Stimulated activated CD8-positive, alpha-beta memory T cell treated with anti-CD3 and anti-CD28 coated beads, Interleukin-4, amount 100 ng/mL, for 1 hour (primary cell): ENCODE measurements at regions not wholly inside any gene's neighbourhood (a gene's known extent, or its start where the extent isn't known, plus 50 kb on each side); places are given as distances from the start of the nearest gene placed in this dataset.
"Not testable (repeated sequence)": the region's sequence is repeated elsewhere in the genome, so short reads cannot be mapped to it uniquely, and the experiment has no call there.

Experiments
- DNase-seq, 2 donors: peaks; one replicate each; pipeline ENCODE4 v3.0.0-alpha.2; 2020; ENCODE audit warnings: low read depth in 2 of 2, low spot score in 1 of 2

DNA sequence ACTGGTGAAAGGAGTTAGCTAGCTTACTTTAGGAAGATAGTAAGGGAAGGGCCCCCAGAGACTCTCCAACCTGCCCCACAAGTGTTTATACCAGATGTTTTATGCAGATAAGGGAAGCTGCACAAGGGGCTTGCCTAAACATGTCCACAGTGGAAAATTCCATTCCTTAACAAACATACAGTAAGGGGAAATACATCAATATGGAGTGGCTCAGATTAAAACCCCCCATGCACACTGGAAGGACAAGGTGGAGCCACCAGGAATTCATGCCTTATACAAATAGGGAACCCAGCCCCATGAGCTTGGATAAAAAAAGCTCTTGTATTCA is 106.3 kb upstream of the GPBP1 start:
- DNase-seq: no peak

DNA sequence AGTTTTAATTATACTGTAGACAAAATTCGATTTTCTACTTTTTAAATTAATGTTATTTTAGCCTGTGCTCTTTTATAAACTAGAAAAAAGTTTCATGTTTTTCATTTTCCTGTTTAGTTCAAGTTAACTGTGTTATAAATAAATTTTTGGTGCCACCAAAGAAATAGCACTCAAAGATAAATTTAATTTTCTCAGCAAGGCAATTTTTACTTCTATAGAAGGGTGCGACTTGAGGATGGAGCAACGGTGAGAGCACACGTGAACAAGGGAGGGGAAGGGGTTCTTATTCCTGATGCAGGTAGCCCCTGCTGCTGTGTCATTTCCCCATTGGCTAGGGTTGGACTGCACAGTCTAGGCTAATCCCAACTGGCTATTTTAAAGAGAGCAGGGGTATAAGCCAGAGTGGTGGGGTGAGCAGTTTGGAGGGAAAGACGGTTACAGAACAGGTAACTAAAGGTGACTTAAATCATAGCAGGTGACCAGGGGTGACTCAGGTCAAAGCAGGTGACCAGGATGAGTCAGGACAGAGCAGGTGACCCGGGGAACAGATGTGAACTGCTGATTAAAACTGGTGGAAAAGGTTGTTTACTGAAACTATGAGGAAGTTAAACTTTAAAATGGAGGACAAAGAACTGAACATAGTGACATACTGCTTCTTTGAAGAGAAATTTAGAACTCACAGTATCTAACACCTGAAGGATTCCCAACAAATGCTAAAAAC is 104.6 kb upstream of the GPBP1 start:
- DNase-seq: no peak

DNA sequence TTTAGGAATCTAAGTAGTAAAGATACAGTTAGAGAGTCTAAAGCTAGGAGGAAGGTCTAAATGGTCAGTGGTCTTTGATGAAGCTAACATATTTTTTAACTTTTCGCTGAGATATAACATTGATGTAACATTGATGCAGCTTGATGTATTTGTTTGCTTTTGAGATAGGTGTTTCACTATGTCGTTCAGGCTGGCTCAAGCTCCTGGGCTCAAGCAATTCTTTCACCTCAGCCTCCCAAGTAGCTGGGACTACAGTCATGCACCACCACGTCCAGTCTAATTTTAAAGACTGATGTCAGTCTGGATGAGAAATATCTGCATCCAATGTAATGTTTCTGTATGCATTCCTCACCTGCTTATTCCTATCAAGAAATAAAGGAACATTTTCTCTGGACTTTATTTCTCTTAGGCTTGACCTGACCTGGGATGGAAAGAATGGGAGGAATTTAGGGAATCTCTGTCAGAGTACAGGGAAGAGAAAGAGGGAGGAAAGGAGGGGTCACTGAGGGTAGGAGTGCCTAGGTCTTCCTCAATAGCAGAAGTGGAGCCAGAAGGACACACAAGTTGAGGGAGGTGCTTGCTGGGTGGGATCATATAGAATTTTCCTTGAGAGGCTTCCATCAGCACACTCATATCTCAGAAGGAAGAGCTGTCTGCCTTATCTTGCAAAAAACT is 101.5 kb upstream of the GPBP1 start:
- no peak for DNase-seq

- no peak for DNase-seq
Observed at GRCh38 chr5:57082441-57083067, 91.3 kb upstream of the GPBP1 start.

- DNase-seq: no peak
Observed at GRCh38 chr5:57085306-57086081, 88.4 kb upstream of the GPBP1 start.

DNA sequence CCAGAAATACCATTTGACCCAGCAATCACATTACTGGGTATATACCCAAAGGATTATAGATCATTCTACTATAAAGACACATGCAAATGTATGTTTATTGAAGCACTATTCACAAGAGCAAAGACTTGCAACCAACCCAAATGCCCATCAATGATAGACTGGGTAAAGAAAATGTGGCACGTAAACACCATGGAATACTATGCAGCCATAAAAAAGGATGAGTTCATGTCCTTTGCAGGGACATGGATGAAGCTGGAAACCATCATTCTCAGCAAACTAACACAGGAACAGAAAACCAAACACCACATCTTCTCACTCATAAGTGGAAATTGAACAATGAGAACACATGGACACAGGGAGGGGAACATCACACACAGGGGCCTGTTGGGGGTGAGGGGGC is 85.9 kb upstream of the GPBP1 start:
- not testable (repeated sequence) for DNase-seq

GRCh38 chr5:57094753-57095683 is 78.8 kb upstream of the GPBP1 start:
- DNase-seq: no peak

GRCh38 chr5:57097526-57097925 is 76.3 kb upstream of the GPBP1 start:
- DNase-seq: no peak

- DNase-seq: no peak
Observed at GRCh38 chr5:57102189-57102904, 71.5 kb upstream of the GPBP1 start.

DNA sequence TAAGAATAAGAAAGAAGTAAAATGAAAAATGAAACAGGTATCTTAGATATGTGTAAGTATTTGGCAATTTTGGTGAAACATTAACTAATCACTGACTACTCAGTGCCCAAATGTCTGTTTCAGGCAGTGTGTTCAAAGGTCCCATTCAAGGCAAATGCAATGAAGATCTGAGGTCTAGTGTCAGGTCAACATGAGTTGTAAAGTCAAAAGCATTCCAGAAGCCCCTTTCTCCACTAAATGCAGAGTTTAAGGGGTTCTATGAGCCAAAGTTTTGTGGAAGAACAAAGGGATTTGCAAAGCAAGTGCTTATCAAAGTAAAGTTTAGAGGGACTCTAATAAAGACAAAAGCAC is 71.0 kb upstream of the GPBP1 start:
- no peak for DNase-seq

GRCh38 chr5:57103317-57103907 is 70.4 kb upstream of the GPBP1 start:
- DNase-seq: no peak

- DNase-seq: no peak
Observed at GRCh38 chr5:57106661-57107060, 67.2 kb upstream of the GPBP1 start.

- DNase-seq: no peak
Observed at GRCh38 chr5:57111993-57112392, 61.9 kb upstream of the GPBP1 start.

GRCh38 chr5:57113481-57113880 is 60.4 kb upstream of the GPBP1 start:
- DNase-seq: no peak

DNA sequence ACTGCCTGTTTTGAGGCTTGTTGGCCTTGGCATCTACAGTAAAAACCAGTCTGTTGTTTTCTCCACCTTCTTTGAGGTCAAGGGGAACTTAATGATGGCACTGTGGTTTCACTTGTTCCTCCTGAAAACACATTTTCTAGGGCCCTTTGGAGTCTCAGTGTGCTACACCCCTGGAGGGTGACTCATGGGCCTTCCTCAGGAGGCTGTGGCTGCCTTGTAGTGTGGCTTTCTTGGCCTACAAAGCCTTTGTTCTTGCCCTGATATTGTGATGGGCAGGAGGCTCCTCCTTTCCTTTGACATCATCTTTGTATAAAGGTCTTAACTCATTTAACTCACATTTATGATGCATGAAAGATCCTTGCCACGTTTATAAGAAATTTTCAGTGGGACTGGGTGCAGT is 56.3 kb upstream of the GPBP1 start:
- peak in 1 of 2 donors; percentile 47 for DNase-seq

DNA sequence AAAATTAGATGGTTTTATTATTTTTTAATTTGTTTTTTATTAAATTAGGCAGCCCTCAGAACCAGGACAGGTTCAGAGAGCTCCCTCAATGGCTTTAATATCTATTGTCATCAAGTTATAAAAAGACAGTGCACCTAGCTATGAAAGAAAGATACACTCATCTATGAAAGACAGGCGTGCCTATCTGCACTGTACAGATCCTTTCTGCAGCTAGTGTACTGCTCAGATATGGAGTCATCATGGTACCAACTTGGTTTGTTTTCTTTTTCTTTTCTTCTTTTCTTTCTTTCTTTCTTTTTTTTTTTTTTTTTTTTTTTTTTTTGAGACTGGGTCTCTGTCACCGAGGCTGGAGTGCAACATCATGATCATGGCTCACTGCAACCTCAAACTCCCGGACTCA is 54.8 kb upstream of the GPBP1 start:
- no peak for DNase-seq

GRCh38 chr5:57124014-57124413 is 49.8 kb upstream of the GPBP1 start:
- DNase-seq: no peak
